H1 (cell line): ENCODE measurements at regions not wholly inside any gene's neighbourhood (a gene's known extent, or its start where the extent isn't known, plus 50 kb on each side); places are given as distances from the start of the nearest gene placed in this dataset.

Experiments used
- CEBPB ChIP-seq: IDR thresholded peaks from 2 replicates; pipeline ENCODE4 v1.6.1; 2012; ENCODE audit warnings: low read depth, low read length
- CHD2 ChIP-seq: IDR thresholded peaks from 2 replicates; pipeline ENCODE4 v1.6.1; 2012; ENCODE audit warnings: low read length, improper control_type of control experiment
- EZH2 ChIP-seq: fragments of 200-600 bp; sonication (generic); IDR thresholded peaks from 2 replicates; pipeline ENCODE4 v1.7.1; 2012; ENCODE audit warnings: low read depth, mild to moderate bottlenecking, moderate library complexity, low read length, inconsistent platforms; ENCODE audit not compliant: severe bottlenecking
- GTF2F1 ChIP-seq: IDR thresholded peaks from 2 replicates; pipeline ENCODE4 v1.6.1; 2012; ENCODE audit warnings: low read depth, low read length, improper control_type of control experiment, borderline replicate concordance
- NRF1 ChIP-seq: IDR thresholded peaks from 2 replicates; pipeline ENCODE4 v1.6.1; 2011; ENCODE audit warnings: mild to moderate bottlenecking, low read depth, low read length, improper control_type of control experiment
- RXRA ChIP-seq: IDR thresholded peaks from 2 replicates; pipeline ENCODE4 v1.6.1; 2011; ENCODE audit warnings: low read depth, mild to moderate bottlenecking, low read length, moderate library complexity; ENCODE audit not compliant: insufficient read depth

GRCh38 chr16:76984196-76984595 lies 206.8 kb upstream of the MON1B start (continued):
- TF ChIP-seq NRF1 (no peak), RXRA (no peak), CEBPB (no peak), EZH2 (no peak), CHD2 (no peak), GTF2F1 (no peak)
- TF ChIP-seq, all 59 proteins: peak for 0
